ENCODE measurements at regions not wholly inside any gene's neighbourhood (a gene's known extent, or its start where the extent isn't known, plus 50 kb on each side); places are given as distances from the start of the nearest gene placed in this dataset.

DNA sequence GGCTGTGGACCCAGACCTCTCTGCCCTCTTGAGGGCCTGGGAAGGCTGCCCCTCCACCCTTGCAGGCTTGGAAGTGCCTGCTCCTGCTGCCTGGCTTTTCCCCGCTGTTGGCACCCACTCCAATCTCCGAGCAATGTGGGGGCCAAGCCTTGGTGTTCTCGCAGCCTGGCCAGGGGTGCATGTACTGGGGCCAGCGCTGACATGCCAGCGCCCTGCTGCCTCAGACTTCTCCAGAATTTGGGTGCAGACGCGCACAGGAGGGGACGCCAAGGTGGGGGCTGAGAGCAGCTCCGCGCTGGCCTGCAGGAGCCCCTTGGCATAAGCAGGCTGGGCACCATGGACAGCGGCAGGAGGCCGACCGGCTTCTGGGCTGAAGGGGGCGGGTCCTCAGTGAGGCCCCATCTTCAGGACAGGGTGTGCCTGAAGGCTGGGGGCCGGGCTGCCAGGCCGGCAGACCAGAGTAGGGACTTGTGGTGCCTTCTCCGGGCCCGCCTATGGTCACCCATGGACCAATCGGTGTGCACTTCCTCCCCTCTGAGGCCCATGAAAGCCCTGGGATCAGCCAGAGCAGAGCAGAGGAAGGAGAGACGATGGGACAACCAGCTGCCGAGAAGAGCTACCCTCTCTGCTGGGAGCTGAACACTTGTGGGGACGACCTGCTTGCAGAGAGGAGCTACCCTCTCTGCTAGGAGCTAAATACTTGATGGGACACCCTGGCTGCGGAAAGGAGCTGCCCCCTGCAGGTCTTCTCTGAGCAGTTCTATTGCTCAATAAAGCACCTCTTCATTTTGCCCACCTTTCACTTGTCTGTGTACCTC is 118.3 kb downstream of the DNAAF6 start:
- TF ChIP-seq, protein P1, sequence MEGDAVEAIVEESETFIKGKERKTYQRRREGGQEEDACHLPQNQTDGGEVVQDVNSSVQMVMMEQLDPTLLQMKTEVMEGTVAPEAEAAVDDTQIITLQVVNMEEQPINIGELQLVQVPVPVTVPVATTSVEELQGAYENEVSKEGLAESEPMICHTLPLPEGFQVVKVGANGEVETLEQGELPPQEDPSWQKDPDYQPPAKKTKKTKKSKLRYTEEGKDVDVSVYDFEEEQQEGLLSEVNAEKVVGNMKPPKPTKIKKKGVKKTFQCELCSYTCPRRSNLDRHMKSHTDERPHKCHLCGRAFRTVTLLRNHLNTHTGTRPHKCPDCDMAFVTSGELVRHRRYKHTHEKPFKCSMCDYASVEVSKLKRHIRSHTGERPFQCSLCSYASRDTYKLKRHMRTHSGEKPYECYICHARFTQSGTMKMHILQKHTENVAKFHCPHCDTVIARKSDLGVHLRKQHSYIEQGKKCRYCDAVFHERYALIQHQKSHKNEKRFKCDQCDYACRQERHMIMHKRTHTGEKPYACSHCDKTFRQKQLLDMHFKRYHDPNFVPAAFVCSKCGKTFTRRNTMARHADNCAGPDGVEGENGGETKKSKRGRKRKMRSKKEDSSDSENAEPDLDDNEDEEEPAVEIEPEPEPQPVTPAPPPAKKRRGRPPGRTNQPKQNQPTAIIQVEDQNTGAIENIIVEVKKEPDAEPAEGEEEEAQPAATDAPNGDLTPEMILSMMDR (conservative IDR thresholded peaks at IDR 0.05; ENCODE audit: low read length): peak; percentile 34
- TF ChIP-seq EZH2phosphoT487 (IDR thresholded peaks at IDR 0.05; ENCODE audit: borderline replicate concordance): no peak
